CD14-positive monocyte (primary cell): ENCODE measurements at regions not wholly inside any gene's neighbourhood (a gene's known extent, or its start where the extent isn't known, plus 50 kb on each side); places are given as distances from the start of the nearest gene placed in this dataset.

ENCODE experiments used
- DNase-seq, 3 donors: peaks; one replicate each; pipeline ENCODE4 v3.0.0-alpha.2; 2011 to 2022
- H2AFZ ChIP-seq: 2 replicates; pipeline ENCODE4 v1.6.0; 2012; ENCODE audit warnings: mild to moderate bottlenecking, low read depth, low read length, inconsistent platforms; ENCODE audit not compliant: insufficient read depth, poor library complexity, severe bottlenecking
- H3K27ac ChIP-seq, 2 donors: 1 replicate in 1 of 2; 2 replicates in 1 of 2; pipeline ENCODE4 v1.5.1; 2012 to 2013; ENCODE audit warnings: low read length in 2 of 2, control low read depth in 1 of 2, inconsistent platforms in 1 of 2, low read depth in 1 of 2, mild to moderate bottlenecking in 1 of 2
- H3K27me3 ChIP-seq, 2 donors: one replicate each; pipeline versions ENCODE4 v1.6.0 to v1.6.1; 2011 to 2013; ENCODE audit warnings: low read length in 2 of 2; ENCODE audit not compliant: control insufficient read depth in 2 of 2, insufficient read depth in 2 of 2
- H3K36me3 ChIP-seq, 2 donors: replicated peaks in 1 of 2; 1 replicate in 1 of 2; 2 replicates in 1 of 2; pipeline versions ENCODE4 v1.5.1 to v1.6.1; 2012 to 2013; ENCODE audit warnings: low read length in 2 of 2, control low read depth in 1 of 2, inconsistent platforms in 1 of 2, mild to moderate bottlenecking in 1 of 2; ENCODE audit not compliant: insufficient read depth in 2 of 2, control insufficient read depth in 1 of 2
- H3K4me1 ChIP-seq, 2 donors: 1 replicate in 1 of 2; 2 replicates in 1 of 2; pipeline versions ENCODE4 v1.5.1 to v1.6.1; 2012 to 2013; ENCODE audit warnings: low read length in 2 of 2, control low read depth in 1 of 2, inconsistent platforms in 1 of 2, mild to moderate bottlenecking in 1 of 2, moderate library complexity in 1 of 2; ENCODE audit not compliant: insufficient read depth in 2 of 2, control insufficient read depth in 1 of 2
- H3K4me2 ChIP-seq: replicated peaks from 2 replicates; pipeline ENCODE3; 2012; ENCODE audit warnings: low read length, moderate library complexity, mild to moderate bottlenecking; ENCODE audit not compliant: poor library complexity, severe bottlenecking; ENCODE audit errors: extremely low read depth
- H3K4me3 ChIP-seq, 3 experiments: fragments of 200-600 bp in 1 of 3; sonication (generic) in 1 of 3; replicated peaks in 1 of 3; 1 replicate in 2 of 3; 2 replicates in 1 of 3; pipeline ENCODE4 v1.5.1; 2011 to 2013; ENCODE audit warnings: low read length in 3 of 3, mild to moderate bottlenecking in 3 of 3, control low read depth in 2 of 3, low read depth in 2 of 3, inconsistent platforms in 1 of 3, moderate library complexity in 1 of 3
- H3K79me2 ChIP-seq: 2 replicates; pipeline ENCODE4 v1.6.0; 2012; ENCODE audit warnings: mild to moderate bottlenecking, control low read depth, inconsistent platforms, low read length, moderate library complexity; ENCODE audit not compliant: insufficient read depth
- H3K9ac ChIP-seq: 2 replicates; pipeline ENCODE4 v1.6.0; 2017; ENCODE audit warnings: low read length, mild to moderate bottlenecking; ENCODE audit not compliant: insufficient read depth, poor library complexity, severe bottlenecking
- H3K9me3 ChIP-seq, 2 donors: replicated peaks in 1 of 2; 1 replicate in 1 of 2; 2 replicates in 1 of 2; pipeline versions ENCODE4 v1.5.1 to v1.6.1; 2012 to 2013; ENCODE audit warnings: low read length in 2 of 2, control low read depth in 1 of 2; ENCODE audit not compliant: control insufficient read depth in 1 of 2, insufficient read depth in 1 of 2
- H4K20me1 ChIP-seq: 2 replicates; pipeline ENCODE4 v1.6.0; 2012; ENCODE audit warnings: mild to moderate bottlenecking, low read length, control low read depth, moderate library complexity; ENCODE audit not compliant: insufficient read depth
- H3K27ac Mint-ChIP-seq, 7 donors: one replicate each; pipeline ENCODE4 v1.8.0; 2020; ENCODE audit warnings: mild to moderate bottlenecking in 7 of 7, mixed read lengths in 7 of 7, moderate library complexity in 6 of 7, inconsistent platforms in 2 of 7
- H3K27me3 Mint-ChIP-seq, 3 donors: one replicate each; pipeline ENCODE4 v1.8.0; 2021 to 2022; ENCODE audit warnings: low read depth in 3 of 3, mild to moderate bottlenecking in 3 of 3, mixed read lengths in 3 of 3, moderate library complexity in 3 of 3, inconsistent platforms in 1 of 3
- H3K36me3 Mint-ChIP-seq, 2 donors: one replicate each; pipeline ENCODE4 v1.8.0; 2020; ENCODE audit warnings: mixed read lengths in 2 of 2, inconsistent platforms in 1 of 2, mild to moderate bottlenecking in 1 of 2
- H3K4me1 Mint-ChIP-seq: one replicate; pipeline ENCODE4 v1.8.0; 2020; ENCODE audit warnings: mild to moderate bottlenecking, mixed read lengths
- H3K4me3 Mint-ChIP-seq, 2 donors: one replicate each; pipeline ENCODE4 v1.8.0; 2020; ENCODE audit warnings: mild to moderate bottlenecking in 2 of 2, mixed read lengths in 2 of 2, moderate library complexity in 1 of 2
- H3K9me3 Mint-ChIP-seq, 7 donors: one replicate each; pipeline ENCODE4 v1.8.0; 2020 to 2022; ENCODE audit warnings: mixed read lengths in 7 of 7, mild to moderate bottlenecking in 6 of 7, moderate library complexity in 6 of 7, inconsistent platforms in 2 of 7
- CTCF ChIP-seq: fragments of 200-600 bp; IDR thresholded peaks from one replicate; pipeline ENCODE4 v1.8.0; 2022; ENCODE audit warnings: antibody characterized with exemption, mild to moderate bottlenecking
- WGBS: methylation state at CpG from one replicate; pipeline ENCODE4 v1.1.5; 2013; ENCODE audit warnings: missing lambda C conversion rate; ENCODE audit not compliant: insufficient coverage; 5-methylcytosine and 5-hydroxymethylcytosine counted together
- intact Hi-C, 2 donors: fragments of 100-400 bp; cut with micrococcal nuclease; formaldehyde crosslinking; loops; one replicate each; pipeline versions ENCODE4 v1.15.0 to v1.15.1; 2023

- intact Hi-C loops = no loop called here
Observed at GRCh38 chr2:4635289-4635688, 931.9 kb downstream of the DCDC2C start.

GRCh38 chr2:4653991-4654390 is 950.6 kb downstream of the DCDC2C start:
- H4K20me1 ChIP-seq = no peaks in the 10 kb centered on the region
- no peak overlapping the region for H3K27ac ChIP-seq
- H2AFZ ChIP-seq = no peak overlapping the region
- H3K4me1 ChIP-seq = no peaks in the 10 kb centered on the region
- H3K27me3 ChIP-seq = no peaks in the 10 kb centered on the region
- H3K4me1 Mint-ChIP-seq = no peaks in the 10 kb centered on the region
- H3K27me3 Mint-ChIP-seq = peaks cover 0 to 4% (median 0%) of the 10 kb centered on the region in 3 donors
- no peak for TF ChIP-seq CTCF
- H3K4me2 ChIP-seq = no peak overlapping the region
- no peak overlapping the region for H3K27ac Mint-ChIP-seq
- no peaks in the 10 kb centered on the region for H3K79me2 ChIP-seq
- no peak for DNase-seq
- intact Hi-C loops = no loop called here
- peaks cover 0 to 7% of the 10 kb centered on the region in 2 donors for H3K9me3 ChIP-seq
- peaks cover 0 to 4% (median 2%) of the 10 kb centered on the region in 7 donors for H3K9me3 Mint-ChIP-seq
- no CpG with 5 or more reads among the region's 1 CpG for WGBS
- H3K4me3 Mint-ChIP-seq = no peak overlapping the region
- no peak overlapping the region for H3K4me3 ChIP-seq
- no peaks in the 10 kb centered on the region for H3K36me3 ChIP-seq
- H3K36me3 Mint-ChIP-seq = no peaks in the 10 kb centered on the region
- H3K9ac ChIP-seq = no peak overlapping the region

More at GRCh38 chr2:4635289-4635688, 931.9 kb downstream of the DCDC2C start:
- DNase-seq = no peak
- Histone ChIP-seq H3K4me3 (no peak overlapping the region), H3K9ac (no peak overlapping the region), H3K4me2 (no peak overlapping the region), H3K9me3 (no peaks in the 10 kb centered on the region), H3K27ac (no peak overlapping the region), H4K20me1 (no peaks in the 10 kb centered on the region), H2AFZ (no peak overlapping the region), H3K79me2 (no peaks in the 10 kb centered on the region), H3K27me3 (no peaks in the 10 kb centered on the region), H3K36me3 (no peaks in the 10 kb centered on the region), H3K4me1 (no peaks in the 10 kb centered on the region)
- Mint-ChIP-seq H3K4me1 (no peaks in the 10 kb centered on the region), H3K36me3 (no peaks in the 10 kb centered on the region), H3K9me3 (peaks cover 0 to 4% (median 1%) of the 10 kb centered on the region in 7 donors), H3K27ac (no peak overlapping the region), H3K4me3 (no peak overlapping the region), H3K27me3 (no peaks in the 10 kb centered on the region)
- WGBS = no CpG with 5 or more reads among the region's 4 CpGs
- no peak for TF ChIP-seq CTCF
